ENCODE measurements at regions not wholly inside any gene's neighbourhood (a gene's known extent, or its start where the extent isn't known, plus 50 kb on each side); places are given as distances from the start of the nearest gene placed in this dataset.
"Not testable (repeated sequence)": the region's sequence is repeated elsewhere in the genome, so short reads cannot be mapped to it uniquely, and the experiment has no call there.

GRCh38 chr7:113504142-113504541, 385.8 kb upstream of the SMIM30 start:
- Histone ChIP-seq H3K4me3 (ENCODE audit: low read depth, low read length) (no peak overlapping the region), H3K36me3 (ENCODE audit: control insufficient read depth, insufficient read depth, low read length) (no peaks in the 10 kb centered on the region), H3K27me3 (ENCODE audit: control insufficient read depth, insufficient read depth, low read length) (no peaks in the 10 kb centered on the region)
- no peak for DNase-seq (ENCODE audit: low read depth)
- no peak for TF ChIP-seq CTCF (IDR thresholded peaks at IDR 0.05; ENCODE audit: insufficient read depth, low read depth, low read length)
- ChIA-PET CTCF (no interaction called here), POLR2A (no interaction called here)

DNA sequence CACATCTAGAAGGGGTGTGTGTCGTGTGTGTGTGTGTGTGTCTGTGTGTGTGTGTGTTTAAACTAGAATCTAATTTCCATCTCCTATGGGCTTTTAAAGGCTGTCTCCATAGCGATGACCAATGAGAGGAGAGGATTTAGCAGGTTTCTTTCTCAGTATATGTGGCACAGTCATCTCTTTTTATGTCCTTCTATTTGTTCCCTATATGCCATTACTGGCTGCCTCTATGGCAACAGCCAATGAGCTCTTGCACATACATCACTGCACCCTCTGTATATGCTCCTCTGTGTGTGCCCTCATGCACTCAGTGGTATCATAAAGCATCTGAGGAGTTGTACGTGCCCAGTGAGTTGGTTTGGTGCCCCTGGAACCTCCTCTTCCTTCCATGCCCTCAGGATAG, 378.2 kb upstream of the SMIM30 start:
- H3K27me3 ChIP-seq (ENCODE audit: control insufficient read depth, insufficient read depth, low read length); POLR2A ChIA-PET; DNase-seq (ENCODE audit: low read depth); H3K4me3 ChIP-seq (ENCODE audit: low read depth, low read length); H3K36me3 ChIP-seq (ENCODE audit: control insufficient read depth, insufficient read depth, low read length); CTCF ChIA-PET: not testable (repeated sequence)

DNA sequence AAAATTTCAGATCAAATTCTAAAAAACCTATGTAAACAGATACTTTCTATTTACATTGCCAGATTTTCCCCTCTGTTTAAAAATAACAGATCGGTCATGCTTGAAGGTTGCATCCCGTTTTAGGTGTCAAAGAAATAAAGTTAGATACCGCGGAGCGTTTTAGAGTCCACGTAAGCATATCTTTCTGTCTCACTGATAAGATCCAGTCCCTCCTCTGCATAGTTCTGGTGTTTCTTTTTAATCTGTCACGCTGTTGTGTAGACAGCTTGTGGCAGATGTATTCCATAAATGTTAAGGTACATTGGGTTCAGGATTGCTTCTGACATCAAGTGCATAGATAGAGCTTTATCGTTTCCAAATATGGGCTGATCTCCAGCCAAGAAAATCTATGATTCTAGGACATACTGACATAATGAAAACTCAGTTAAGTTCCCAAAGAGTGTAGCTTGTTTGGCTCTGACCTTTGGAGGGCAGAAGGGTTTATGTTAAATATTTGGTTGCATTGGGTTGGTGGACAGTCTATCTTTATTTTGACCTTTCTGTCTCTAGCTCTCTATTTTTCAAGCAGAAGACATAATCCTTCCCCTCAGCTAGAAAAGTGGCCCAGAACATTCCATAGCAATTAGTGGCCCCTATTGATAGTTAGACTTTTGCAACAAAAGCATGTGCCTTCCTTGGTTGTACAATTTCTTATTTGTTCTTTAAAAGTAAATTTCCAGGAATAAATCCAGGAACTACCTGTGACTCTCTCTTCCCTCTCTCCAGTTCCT, 376.6 kb upstream of the SMIM30 start:
- H3K27me3 ChIP-seq (ENCODE audit: control insufficient read depth, insufficient read depth, low read length); CTCF ChIA-PET; DNase-seq (ENCODE audit: low read depth); H3K4me3 ChIP-seq (ENCODE audit: low read depth, low read length); H3K36me3 ChIP-seq (ENCODE audit: control insufficient read depth, insufficient read depth, low read length); POLR2A ChIA-PET: not testable (repeated sequence)

DNA sequence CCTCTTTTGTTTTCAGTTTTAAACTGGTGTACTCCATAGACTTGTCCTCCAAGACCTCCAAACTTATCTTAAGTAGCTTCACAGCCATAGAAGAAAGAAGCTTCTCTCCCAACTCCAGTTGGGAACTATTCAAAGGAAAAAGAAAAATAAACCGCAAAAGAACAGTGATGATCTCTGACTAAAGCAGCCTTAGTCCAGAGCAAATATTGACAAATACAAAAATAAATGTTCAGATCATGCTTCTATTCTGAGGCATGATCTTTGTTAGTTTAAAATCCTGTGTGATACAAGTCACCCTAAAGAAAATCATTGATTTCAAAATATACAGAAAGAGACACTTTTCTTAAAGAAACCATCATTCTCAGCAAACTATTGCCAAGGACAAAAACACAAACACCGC, 373.0 kb upstream of the SMIM30 start:
- Histone ChIP-seq H3K4me3 (ENCODE audit: low read depth, low read length) (no peak overlapping the region), H3K36me3 (ENCODE audit: control insufficient read depth, insufficient read depth, low read length) (no peaks in the 10 kb centered on the region), H3K27me3 (ENCODE audit: control insufficient read depth, insufficient read depth, low read length) (no peaks in the 10 kb centered on the region)
- no peak for TF ChIP-seq CTCF (IDR thresholded peaks at IDR 0.05; ENCODE audit: insufficient read depth, low read depth, low read length)
- ChIA-PET POLR2A (no interaction called here), CTCF (interaction anchor here (1.6 kb wide), 1 partner anchor 70 kb away, joined by 5 read pairs; no protein-coding TSS in a partner anchor)
- no peak for DNase-seq (ENCODE audit: low read depth)

- TF ChIP-seq CTCF (IDR thresholded peaks at IDR 0.05; ENCODE audit: insufficient read depth, low read depth, low read length), result no peak
- H3K4me3 ChIP-seq (ENCODE audit: low read depth, low read length), result no peak overlapping the region
- H3K27me3 ChIP-seq (ENCODE audit: control insufficient read depth, insufficient read depth, low read length), result no peaks in the 10 kb centered on the region
- no peak for DNase-seq (ENCODE audit: low read depth)
- ChIA-PET POLR2A (no interaction called here), CTCF (no interaction called here)
- H3K36me3 ChIP-seq (ENCODE audit: control insufficient read depth, insufficient read depth, low read length), result no peaks in the 10 kb centered on the region
Observed at GRCh38 chr7:113487925-113488731, 369.8 kb upstream of the SMIM30 start.

DNA sequence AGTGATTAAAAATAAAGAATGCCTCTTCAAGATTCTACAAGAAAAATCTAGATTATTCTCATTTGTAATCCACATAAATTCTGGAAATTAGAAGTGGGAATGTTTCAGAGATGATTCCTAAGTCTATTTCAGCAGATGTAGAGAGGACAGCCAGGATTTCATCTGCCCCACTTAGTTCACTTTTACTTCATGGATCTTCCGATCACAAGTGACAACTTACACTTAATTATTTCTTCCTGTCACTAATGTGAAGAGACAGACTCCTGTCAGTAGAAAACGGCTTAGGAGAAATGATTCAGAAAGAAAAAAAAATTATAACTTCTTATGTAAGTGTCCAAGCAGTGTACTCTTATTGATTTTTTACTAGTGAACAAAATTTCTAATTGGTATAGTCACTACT, 368.2 kb upstream of the SMIM30 start:
- TF ChIP-seq CTCF (IDR thresholded peaks at IDR 0.05; ENCODE audit: insufficient read depth, low read depth, low read length), result no peak
- ChIA-PET POLR2A (no interaction called here), CTCF (no interaction called here)
- no peaks in the 10 kb centered on the region for H3K27me3 ChIP-seq (ENCODE audit: control insufficient read depth, insufficient read depth, low read length)
- no peaks in the 10 kb centered on the region for H3K36me3 ChIP-seq (ENCODE audit: control insufficient read depth, insufficient read depth, low read length)
- no peak for DNase-seq (ENCODE audit: low read depth)
- H3K4me3 ChIP-seq (ENCODE audit: low read depth, low read length), result no peak overlapping the region
